ENCODE measurements at regions not wholly inside any gene's neighbourhood (a gene's known extent, or its start where the extent isn't known, plus 50 kb on each side); places are given as distances from the start of the nearest gene placed in this dataset.
"Not testable (repeated sequence)": the region's sequence is repeated elsewhere in the genome, so short reads cannot be mapped to it uniquely, and the experiment has no call there.

DNA sequence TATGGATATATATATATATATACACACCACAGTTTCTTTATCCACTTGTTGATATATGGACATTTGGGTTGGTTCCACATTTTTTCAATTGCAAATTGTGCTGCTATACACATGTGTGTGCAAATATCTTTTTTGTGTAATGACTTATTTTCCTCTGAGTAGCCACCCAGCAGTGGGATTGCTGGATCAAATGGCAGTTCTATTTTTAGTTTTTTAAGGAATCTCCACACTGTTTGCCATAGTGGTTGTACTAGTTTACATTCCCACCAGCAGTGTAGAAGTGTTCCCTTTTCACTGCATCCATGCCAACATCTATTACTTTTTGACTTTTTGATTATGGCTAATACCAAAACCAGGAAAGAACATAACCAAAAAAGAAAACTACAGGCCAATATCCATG lies 676.2 kb upstream of the LMO3 start:
- not testable (repeated sequence) for TF ChIP-seq POLR2AphosphoS5 (IDR thresholded peaks at IDR 0.05); EP300 (IDR thresholded peaks at IDR 0.05; ENCODE audit: low read depth); POLR2A (IDR thresholded peaks at IDR 0.05)
- TF ChIP-seq, protein P1, sequence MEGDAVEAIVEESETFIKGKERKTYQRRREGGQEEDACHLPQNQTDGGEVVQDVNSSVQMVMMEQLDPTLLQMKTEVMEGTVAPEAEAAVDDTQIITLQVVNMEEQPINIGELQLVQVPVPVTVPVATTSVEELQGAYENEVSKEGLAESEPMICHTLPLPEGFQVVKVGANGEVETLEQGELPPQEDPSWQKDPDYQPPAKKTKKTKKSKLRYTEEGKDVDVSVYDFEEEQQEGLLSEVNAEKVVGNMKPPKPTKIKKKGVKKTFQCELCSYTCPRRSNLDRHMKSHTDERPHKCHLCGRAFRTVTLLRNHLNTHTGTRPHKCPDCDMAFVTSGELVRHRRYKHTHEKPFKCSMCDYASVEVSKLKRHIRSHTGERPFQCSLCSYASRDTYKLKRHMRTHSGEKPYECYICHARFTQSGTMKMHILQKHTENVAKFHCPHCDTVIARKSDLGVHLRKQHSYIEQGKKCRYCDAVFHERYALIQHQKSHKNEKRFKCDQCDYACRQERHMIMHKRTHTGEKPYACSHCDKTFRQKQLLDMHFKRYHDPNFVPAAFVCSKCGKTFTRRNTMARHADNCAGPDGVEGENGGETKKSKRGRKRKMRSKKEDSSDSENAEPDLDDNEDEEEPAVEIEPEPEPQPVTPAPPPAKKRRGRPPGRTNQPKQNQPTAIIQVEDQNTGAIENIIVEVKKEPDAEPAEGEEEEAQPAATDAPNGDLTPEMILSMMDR (IDR thresholded peaks at IDR 0.05): not testable (repeated sequence)

All from transverse colon (tissue), 4 donors.